NCI-H2196 treated with DMSO at 0.1 percent for 48 hours (cell line): ENCODE measurements at regions not wholly inside any gene's neighbourhood (a gene's known extent, or its start where the extent isn't known, plus 50 kb on each side); places are given as distances from the start of the nearest gene placed in this dataset.
"Not testable (repeated sequence)": the region's sequence is repeated elsewhere in the genome, so short reads cannot be mapped to it uniquely, and the experiment has no call there.

Source experiments
- DNase-seq: peaks from one replicate; lab custom pipeline; 2025; ENCODE audit not compliant: unreplicated experiment; lab: John Stamatoyannopoulos, UW

GRCh38 chr14:105675905-105676670, 149.7 kb downstream of the TMEM121 start:
- not testable (repeated sequence) for DNase-seq

GRCh38 chr14:105678057-105678456, 151.7 kb downstream of the TMEM121 start:
- not testable (repeated sequence) for DNase-seq

GRCh38 chr14:105678996-105679958, 152.9 kb downstream of the TMEM121 start:
- not testable (repeated sequence) for DNase-seq

- DNase-seq: not testable (repeated sequence)
Measured at GRCh38 chr14:105679959-105680735, 153.8 kb downstream of the TMEM121 start.

- DNase-seq: not testable (repeated sequence)
Measured at GRCh38 chr14:105680736-105681098, 154.3 kb downstream of the TMEM121 start.

GRCh38 chr14:105681606-105682185, 155.3 kb downstream of the TMEM121 start:
- not testable (repeated sequence) for DNase-seq

GRCh38 chr14:105682442-105682841, 156.1 kb downstream of the TMEM121 start:
- not testable (repeated sequence) for DNase-seq

- no peak for DNase-seq
Measured at GRCh38 chr14:105682956-105683570, 156.7 kb downstream of the TMEM121 start.

- DNase-seq: not testable (repeated sequence)
Measured at GRCh38 chr14:105684056-105684455, 157.7 kb downstream of the TMEM121 start.

- not testable (repeated sequence) for DNase-seq
Measured at GRCh38 chr14:105684597-105684996, 158.2 kb downstream of the TMEM121 start.

GRCh38 chr14:105685003-105685402, 158.6 kb downstream of the TMEM121 start:
- no peak for DNase-seq

GRCh38 chr14:105685605-105686004, 159.2 kb downstream of the TMEM121 start:
- DNase-seq: not testable (repeated sequence)

- not testable (repeated sequence) for DNase-seq
Measured at GRCh38 chr14:105686050-105686449, 159.7 kb downstream of the TMEM121 start.

- DNase-seq: not testable (repeated sequence)
Measured at GRCh38 chr14:105686462-105687170, 160.2 kb downstream of the TMEM121 start.

- DNase-seq: not testable (repeated sequence)
Measured at GRCh38 chr14:105687171-105688022, 161.0 kb downstream of the TMEM121 start.

- not testable (repeated sequence) for DNase-seq
Measured at GRCh38 chr14:105688023-105688351, 161.6 kb downstream of the TMEM121 start.

- not testable (repeated sequence) for DNase-seq
Measured at GRCh38 chr14:105688664-105689221, 162.4 kb downstream of the TMEM121 start.

GRCh38 chr14:105689722-105690121, 163.3 kb downstream of the TMEM121 start:
- no peak for DNase-seq
